T-helper 1 cell treated with Interleukin-12 subunit alpha and Interleukin-12 subunit beta and Interleukin-4 antibody, amounts not matched to agents 30 ng/mL and 1 ng/mL, for 36 hours (primary cell): ENCODE measurements at regions not wholly inside any gene's neighbourhood (a gene's known extent, or its start where the extent isn't known, plus 50 kb on each side); places are given as distances from the start of the nearest gene placed in this dataset.

Experiments used
- intact Hi-C: fragments of 100-400 bp; cut with micrococcal nuclease; formaldehyde crosslinking; loops from one replicate; pipeline ENCODE4 v1.15.1; 2024

DNA sequence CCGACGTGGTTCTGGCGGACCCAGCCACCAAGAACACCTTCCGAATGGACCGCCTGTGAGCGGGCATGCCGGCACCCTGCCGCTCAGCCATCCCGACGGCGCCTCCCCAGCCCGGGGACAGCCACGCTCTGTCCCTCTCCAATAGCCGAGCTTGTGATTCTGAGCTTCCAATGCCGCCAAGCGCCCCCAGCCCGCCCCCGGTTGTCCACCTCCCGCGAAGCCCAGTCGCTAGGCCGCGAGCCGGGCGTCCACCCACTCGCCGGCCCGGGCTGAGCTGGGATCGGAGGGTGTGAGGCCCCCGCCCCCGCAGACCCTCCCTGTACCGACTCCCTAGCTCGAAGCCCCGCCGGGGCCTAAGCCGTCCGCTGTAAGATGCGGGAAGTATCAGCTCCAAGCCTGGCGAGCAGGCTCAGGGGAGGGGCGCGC lies 1195.1 kb upstream of the CHAC2 start:
- intact Hi-C loops: no loop called here

DNA sequence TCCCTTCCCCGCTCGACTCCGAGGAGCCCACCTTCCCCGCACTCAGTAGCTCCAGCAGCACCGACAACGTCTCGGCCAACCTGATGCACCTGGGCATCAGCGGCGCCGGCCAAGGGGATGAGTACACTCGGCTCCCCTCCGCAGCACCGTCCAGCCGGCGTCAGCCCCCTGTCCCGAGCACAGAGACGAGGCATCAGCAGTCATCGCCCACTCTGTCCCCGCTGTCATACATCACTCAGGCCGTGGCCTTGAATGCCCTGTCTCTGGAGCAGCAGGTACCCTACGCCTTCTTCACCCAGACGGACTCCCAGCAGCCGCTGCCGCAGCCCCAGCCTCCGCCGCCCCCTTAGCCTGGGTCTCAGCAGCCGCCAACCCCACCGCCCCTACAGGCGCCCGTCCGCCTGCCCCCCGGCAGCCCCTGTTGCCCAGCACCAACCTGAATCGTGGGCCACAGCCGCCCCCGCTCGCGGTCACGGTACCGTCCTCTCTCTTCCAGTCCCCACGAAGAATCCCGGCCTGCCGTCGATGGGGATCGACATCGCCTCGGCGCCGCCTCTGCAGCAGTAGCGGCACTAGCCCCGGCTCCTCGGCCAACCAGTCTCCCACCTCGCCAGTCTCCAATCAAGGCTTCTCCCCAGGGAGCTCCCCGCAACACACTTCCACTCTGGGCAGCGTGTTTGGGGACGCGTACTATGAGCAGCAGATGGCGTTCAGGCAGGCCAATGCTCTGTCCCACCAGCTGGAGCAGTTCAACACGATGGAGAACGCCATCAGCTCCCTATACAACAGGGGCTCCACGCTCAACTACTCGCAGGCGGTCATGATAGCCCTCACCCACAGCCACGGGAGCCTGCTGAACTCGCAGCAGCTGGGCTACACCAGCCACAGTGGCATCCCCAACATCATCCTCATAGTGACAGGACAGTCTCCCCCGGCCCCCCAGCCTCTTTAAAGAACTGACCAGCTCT lies 1195.9 kb upstream of the CHAC2 start:
- intact Hi-C loops: no loop called here

DNA sequence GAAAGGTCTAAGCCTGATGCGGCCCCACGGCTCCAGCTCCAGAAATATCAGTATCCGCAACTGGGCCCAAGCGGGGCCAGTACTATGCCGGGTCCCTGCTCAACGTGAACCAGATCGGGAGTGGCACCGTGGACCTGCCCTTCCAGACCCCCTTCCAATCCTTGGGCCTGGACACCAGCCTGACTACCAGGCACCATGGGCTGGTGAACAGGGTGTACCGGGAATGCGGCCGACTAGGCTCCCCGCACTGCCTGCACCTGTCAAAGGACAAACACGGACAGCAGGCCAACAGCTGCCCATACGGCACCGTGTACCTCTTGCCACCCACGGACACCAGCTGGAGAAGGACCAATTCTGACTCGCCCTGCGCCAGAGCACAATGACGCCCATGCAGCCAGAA lies 1196.9 kb upstream of the CHAC2 start:
- intact Hi-C loops: no loop called here

DNA sequence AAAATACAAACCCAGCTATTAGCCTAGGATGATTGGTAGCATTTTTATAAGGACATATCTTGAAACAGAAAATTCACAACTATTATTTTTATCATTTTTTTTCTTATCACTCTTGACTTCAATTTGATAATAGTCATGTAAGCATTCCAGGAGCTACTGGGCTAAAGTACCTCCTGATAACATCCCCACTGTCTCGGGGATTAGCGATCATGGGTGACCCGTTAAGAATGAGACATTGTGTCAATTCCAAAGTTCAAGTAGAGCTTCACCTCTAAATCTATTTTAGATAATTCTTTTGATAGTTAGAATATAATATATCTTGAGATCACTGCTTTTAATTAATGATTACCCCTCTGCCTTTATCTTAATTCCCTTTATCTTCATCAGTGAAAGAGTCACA lies 1204.5 kb upstream of the CHAC2 start:
- intact Hi-C loops: no loop called here

DNA sequence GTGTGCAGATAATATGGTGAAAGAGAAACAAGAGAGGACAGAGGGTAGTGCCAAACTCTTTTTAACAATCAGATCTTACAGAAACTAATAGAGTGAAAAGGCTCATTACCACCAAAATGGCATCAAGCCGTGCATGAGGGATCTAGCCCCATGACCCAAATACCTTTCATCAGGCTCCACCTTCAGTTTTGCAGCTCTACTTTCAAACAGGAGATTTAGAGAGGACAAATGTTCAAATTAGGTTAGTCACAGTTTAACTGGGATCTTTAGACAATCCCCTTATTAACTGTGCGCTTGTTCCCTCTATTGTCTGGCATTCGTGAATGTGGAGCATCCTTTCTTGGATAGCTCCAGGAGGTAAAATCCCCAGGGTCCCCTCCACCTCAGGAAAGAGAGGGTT lies 1209.3 kb upstream of the CHAC2 start:
- intact Hi-C loops: no loop called here

DNA sequence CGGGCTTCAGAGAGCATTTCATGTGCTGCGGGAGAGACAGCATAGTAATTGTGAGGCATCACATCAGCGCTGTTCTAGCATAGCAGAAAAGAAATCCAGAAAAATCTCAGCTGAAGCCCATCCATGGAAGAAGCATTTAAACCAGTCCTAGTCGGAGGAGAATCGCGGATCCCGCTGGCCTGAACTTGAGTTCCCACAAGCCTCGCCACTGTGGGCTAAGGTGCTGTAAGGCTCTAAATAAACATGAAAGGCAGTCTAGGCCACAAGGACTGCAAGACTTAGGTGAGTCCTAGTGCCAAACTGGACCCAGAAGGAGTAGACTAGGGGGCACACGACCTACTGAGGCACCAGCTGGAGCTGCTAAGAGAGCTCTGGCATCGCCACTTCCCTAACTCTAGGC lies 1225.3 kb upstream of the CHAC2 start:
- intact Hi-C loops: no loop called here

DNA sequence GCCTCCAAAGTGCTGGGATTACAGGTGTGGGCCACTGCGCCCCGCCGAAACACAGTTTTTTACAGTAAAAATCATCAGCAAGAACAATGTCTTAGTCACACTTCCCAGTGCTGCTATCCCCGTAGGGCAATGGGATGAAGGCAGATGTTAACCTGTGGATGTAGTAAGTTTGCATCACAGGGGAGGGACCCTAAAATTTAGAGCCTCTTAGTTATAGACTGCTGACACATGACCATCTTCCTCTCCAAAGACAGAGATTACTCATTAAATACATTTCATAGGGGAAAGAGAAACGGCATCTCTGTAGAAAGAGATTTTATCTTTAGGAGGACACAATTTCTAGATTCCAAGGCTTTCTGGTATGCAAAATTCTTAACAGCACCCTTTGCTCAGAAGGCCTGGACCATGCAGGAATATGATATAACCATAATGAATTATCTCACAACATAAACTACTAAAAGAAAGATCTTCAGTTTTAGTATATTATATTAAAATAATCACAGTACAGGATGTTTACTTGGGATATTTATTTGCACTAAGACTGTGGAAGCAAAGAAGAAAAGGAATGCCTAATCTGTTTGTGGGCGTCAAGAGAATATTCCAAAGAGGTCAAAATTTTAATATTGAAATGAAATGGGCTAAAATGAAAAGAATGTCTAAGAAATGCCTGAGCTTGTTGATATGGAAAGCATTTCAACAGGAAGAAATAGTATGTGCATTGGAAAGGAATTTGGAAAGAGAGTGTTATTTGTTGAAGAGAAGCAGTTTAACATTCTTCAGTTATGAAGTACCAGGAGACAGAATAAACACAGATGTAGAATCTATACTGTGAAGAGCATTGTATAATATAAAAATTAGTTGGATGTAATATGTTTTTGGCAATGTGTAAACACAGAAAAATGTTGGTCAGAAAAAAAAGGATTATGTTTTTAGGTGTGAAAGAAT lies 1228.3 kb upstream of the CHAC2 start:
- intact Hi-C loops: no loop called here

DNA sequence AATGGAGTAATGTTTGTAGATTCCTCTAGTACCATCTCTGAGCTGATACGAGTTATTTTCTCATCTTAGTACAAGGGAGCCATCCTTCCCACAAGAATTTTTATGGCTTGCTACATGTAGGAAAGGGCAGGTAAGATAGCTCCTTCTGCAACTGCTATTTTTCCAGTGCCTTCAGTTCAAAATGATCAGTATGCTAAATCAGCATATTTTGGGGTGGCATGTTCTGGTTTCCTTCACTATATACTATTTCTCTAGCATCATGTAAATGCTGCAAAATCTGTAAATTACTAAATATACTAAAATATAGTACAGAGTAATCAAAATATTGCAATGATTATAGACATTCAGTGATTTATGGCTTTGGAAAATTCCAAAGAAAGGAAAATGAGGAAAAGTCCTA lies 1230.0 kb upstream of the CHAC2 start:
- intact Hi-C loops: no loop called here

DNA sequence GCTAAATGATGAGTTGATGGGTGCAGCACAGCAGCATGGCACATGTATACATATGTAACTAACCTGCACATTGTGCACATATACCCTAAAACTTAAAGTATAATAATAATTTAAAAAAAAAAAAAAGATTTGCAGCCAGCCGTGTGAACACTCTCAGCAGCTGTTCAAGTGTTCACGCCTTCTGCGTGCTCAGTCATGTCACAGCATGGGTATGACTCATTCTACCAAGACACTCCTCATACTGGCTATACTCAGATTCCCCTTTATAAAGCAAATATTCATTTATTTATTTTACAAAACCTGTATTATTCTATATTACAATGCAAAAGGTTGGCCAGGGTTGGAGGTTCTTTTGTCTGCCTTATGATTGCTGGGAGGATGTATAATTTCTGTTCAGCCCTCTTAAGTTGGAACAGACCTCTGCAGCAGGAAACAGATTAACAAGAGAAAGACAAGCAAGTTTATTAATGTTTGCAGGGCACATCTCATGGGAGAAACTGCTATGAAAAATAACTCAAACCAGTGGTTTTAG lies 1230.6 kb upstream of the CHAC2 start:
- intact Hi-C loops: no loop called here

DNA sequence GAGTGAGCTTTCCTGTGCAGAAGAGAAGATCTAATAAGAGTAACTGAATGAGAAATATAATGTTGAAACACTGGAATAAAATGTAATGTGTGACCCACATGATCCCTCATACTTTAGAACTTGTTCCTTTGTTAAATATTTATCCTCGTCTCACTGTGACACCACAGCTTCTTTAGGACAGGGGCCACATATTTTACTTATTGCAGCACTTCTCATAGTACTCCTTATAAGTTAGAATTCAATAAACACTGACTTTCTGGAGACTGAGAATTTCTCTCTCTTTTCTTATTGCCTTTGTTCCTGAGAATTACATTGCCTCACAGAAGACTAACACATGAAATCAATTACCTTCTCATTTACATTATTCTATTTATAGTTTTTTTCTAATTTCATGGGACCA lies 1234.6 kb upstream of the CHAC2 start:
- intact Hi-C loops: no loop called here

DNA sequence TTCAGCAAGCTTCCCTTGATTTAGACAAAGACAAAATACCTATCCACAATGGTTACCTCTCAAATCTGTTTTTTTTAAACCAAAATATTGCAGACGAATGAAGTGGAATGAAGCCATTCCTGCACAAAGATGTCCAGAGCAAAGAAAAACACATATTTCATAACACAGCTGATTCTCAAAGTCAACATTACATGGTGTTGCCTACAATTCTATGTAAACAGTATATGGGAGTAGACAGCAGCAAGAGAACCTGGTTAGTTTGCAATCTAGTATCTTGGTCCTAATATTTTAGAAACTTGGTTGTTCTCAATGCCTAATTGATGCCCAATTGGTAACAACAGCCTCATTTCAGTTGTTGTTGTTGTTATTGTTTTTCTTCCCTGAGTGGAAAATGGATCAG lies 1240.9 kb upstream of the CHAC2 start:
- intact Hi-C loops: no loop called here

DNA sequence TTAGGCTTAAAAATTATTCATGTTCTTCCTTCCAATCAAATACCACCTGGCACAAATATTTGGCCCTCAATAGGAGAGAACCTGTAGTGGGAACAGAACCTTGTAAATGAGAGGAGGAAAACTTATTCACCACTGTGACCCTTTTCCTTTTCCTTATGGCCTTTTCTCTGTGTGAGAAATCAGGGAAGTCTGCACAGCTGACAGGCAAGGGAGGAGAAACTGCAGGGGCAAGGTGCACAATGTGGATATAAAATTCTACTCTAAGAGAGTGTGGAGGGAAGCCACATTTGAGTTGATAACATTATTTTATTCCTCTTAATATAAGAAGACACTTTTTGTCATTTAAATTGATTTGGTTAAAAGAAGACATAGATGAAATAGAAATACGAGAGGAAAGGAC lies 1247.0 kb upstream of the CHAC2 start:
- intact Hi-C loops: no loop called here

DNA sequence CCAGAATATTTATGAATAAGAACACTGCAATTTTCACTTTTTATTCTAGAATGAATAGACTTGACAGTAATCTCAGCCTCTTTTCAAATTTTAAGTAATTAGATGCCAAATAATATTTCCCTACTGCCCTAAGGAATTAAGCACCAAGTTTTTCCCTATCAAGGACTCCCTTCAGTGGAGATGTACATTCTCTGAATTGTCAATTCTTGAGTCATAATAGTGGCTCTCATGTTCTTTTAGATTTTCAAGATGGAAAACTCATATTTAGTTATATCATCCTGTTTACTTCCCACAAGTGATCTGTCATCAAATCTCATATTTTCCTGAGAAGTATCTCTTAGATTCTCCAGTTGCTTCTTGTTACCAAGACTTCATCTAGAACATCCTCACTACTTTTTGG lies 1248.9 kb upstream of the CHAC2 start:
- intact Hi-C loops: no loop called here

DNA sequence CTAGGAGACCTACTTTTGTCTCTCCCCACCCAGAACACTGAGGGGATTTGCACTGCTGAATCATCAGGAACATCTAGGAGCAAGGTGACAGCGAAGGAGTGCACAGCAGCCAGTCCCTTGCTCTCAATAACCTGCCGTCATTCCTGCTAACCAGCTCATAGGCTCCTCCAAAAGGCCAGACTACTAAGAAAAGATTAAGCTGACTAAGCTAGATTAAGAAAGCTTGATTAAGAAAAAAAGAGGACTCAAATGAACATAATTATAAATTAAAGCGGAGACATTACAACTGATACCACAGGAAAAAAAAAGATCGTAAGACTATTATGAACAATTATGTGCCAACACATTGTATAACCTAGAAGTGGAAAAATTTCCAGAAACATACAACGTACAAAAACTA lies 1254.8 kb upstream of the CHAC2 start:
- intact Hi-C loops: no loop called here

DNA sequence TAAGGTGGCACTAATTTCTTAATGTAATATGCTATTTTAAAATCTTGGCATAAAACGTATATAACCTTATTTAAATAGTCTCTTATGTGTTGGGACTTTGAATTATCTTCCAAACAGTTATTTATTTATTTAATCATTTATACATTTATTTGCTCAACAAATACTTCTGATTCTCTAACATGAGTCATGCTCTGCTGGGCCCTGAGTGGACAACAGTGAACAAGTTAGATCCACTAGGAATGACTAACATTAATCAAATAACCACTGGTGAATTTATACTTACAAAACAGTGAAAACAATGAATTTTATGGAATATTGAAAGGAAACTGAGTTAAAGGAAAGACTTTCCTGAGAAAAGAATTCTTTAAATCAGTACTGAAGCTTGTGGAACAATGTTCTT lies 1257.2 kb upstream of the CHAC2 start:
- intact Hi-C loops: no loop called here

DNA sequence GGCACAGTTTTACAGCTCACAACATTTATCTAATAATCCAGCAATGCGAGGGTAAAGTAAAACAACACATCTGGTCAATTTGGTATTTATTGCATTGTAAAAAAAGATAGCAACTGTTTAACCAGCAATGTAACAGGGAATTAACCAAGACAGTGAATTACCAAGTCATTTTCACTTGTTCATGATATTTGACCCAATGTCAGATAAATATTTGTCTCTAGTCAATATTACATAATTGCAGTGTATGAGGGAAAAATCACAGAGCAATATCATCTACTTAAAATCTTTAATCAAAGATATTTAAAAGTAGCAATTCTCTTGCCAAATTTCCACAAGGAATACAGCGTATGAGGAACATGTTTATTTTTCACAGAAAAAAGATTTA lies 1265.1 kb upstream of the CHAC2 start:
- intact Hi-C loops: no loop called here

DNA sequence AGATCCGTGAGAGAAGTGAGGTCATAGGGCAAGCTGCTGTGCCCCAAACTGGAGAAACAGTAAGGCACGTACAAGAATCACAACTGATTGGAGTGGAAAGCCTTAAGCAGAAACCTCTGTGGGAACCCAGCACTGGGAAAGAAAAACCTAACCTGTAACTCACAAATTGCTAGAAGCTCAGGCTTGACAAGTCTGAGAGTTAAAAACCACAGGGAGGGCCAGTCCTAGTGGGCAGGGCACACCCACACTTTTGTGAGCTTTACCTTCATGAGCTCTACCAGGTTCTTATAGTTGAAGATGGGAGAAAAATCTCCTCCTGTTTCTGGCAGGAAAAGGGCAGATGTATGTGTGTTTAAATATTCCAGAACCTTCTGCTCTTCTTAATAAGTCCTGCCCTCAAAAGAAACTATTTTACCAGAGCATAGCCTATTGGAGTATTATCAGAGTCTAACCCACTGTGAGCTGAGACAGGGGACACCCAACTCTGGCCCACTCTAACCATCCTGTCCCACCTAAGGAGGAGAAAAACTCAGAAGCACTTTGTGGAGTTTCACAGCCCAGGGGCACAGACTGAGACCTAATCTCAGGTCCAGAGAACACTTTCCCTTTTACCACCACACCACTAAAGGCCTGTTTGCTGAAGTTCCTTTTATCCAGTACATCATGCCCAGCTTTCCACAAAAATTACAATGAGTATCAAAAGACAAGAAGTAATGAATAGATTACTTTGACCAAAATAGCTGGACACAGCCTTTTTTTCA lies 1265.7 kb upstream of the CHAC2 start:
- intact Hi-C loops: no loop called here

DNA sequence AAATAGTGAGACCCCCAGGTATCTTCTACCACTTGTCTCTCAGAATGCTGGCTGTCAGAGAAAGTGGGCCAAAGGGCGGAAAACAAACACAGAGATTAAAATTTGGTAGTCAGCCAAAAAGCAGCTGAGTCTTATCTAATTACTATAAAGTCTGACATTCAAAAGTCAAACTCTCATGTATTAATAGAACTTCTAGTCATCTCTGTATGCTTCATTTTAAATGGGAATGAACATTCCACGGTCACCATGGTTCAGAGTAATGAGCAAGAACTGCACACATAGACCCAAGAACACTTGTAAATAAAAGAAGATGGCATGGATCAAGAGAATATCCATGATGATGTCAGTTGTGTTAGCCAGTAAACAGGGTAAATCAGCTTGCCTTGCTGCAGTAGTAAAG lies 1267.0 kb upstream of the CHAC2 start:
- intact Hi-C loops: no loop called here

DNA sequence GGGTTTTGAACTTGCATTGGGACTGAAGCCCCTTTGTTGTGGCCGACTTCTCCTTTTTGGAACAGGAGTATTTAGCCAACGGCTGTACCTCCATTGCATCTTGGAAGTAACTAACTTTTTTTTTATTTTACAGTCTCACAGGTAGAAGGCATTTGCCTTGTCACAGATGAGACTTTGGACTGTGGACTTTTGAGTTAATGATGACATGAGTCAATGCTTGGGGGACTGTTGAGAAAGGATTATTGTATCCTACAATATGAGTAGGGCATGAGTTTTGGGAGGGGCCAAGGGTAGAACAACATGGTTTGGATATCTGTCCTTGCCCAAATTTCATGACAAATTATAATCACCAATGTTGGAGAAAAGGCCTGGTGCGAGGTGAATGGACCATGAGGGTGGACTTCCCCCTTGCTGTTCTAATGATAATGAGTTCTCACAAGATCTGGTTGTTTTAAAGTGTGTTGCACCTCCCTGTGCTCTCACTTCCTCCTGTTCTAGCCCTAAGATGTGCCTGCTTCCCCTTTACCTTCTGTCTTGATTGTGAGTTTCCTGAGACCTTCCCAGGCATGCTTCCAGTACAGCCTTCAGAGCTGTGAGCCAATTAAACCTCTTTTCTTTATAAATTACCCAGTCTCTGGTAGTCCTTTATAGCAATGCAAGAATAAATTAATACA lies 1269.4 kb upstream of the CHAC2 start:
- intact Hi-C loops: no loop called here

DNA sequence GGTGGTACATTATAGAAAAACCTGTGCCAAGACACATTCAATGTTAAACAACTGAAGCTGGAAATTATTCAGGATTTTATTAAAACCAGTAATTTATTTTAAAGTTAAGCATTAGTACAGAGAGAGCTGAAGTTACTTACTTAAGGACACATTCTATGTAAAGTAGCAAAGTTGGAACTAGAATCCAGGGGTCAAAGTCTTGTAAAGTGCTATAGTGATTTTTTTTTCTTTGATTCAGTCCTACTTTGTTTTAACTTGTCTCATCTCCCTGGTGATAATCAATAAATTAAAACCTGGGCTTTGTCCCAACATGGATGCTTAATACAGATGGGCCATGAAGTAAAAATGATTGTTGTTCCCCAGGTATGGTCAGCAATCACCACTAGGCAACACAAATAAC lies 1271.8 kb upstream of the CHAC2 start:
- intact Hi-C loops: no loop called here

DNA sequence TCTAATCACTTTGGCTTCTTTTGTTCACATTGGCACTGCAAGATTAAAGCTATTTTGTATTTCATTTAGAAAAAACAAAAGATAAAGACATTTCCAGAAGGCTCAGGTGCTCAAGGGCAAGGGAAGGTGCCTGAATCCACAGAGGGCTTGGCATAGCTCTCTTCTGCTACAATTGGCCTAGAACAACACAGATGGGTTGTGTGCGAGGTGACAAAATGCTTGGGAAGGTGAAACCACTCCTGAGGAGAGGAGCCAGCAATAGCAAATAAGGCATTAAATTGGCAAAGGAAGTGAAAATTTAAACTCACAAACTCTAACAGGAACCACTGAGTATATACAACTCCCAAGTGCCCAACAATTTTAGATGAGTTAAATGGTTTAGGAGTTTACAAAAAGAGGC lies 1290.4 kb upstream of the CHAC2 start:
- intact Hi-C loops: no loop called here
